WTC11 (cell line): ENCODE measurements at regions not wholly inside any gene's neighbourhood (a gene's known extent, or its start where the extent isn't known, plus 50 kb on each side); places are given as distances from the start of the nearest gene placed in this dataset.

Experiments used
- ATAC-seq: fragments of 200-7000 bp; cut with Tn5 transposase; 2 replicates; pipeline ENCODE4 v1.10.0; 2021; ENCODE audit warnings: mild to moderate bottlenecking, moderate library complexity
- CTCF ChIA-PET: fragments of 300-600 bp; sonication (Branson Sonifier 250); formaldehyde crosslinking; loops from one replicate; lab custom pipeline; 2021; ENCODE audit warnings: antibody characterized with exemption; lab: Charles Lee
- POLR2A ChIA-PET: fragments of 350-600 bp; sonication (Branson Sonifier 250); formaldehyde crosslinking; loops from one replicate; lab custom pipeline; 2021; ENCODE audit warnings: antibody characterized with exemption; lab: Charles Lee
- DNase-seq: peaks from one replicate; pipeline ENCODE4 v3.0.0; 2021; ENCODE audit warnings: low spot score
- H3K27ac Mint-ChIP-seq: 2 replicates; pipeline ENCODE4 v1.8.0; 2021; ENCODE audit warnings: mixed read lengths
- H3K27me3 Mint-ChIP-seq: 2 replicates; pipeline ENCODE4 v1.8.0; 2021; ENCODE audit warnings: low read depth, mild to moderate bottlenecking, moderate library complexity, mixed read lengths
- H3K36me3 Mint-ChIP-seq: 2 replicates; pipeline ENCODE4 v1.8.0; 2021; ENCODE audit warnings: mixed read lengths
- H3K4me1 Mint-ChIP-seq: 2 replicates; pipeline ENCODE4 v1.8.0; 2022; ENCODE audit warnings: mixed read lengths
- H3K4me3 Mint-ChIP-seq: 2 replicates; pipeline ENCODE4 v1.8.0; 2021; ENCODE audit warnings: mild to moderate bottlenecking, moderate library complexity, mixed read lengths
- H3K9me3 Mint-ChIP-seq: 2 replicates; pipeline ENCODE4 v1.8.0; 2021; ENCODE audit warnings: mixed read lengths
- ATF6 ChIP-seq: sonication (generic); formaldehyde crosslinking; IDR thresholded peaks from 2 replicates; pipeline ENCODE4 v1.8.1; 2023; ENCODE audit warnings: mild to moderate bottlenecking, missing genetic modification reagents
- E2F4 ChIP-seq: sonication (generic); formaldehyde crosslinking; IDR thresholded peaks from 2 replicates; pipeline ENCODE4 v1.8.1; 2022; ENCODE audit warnings: low read depth, mild to moderate bottlenecking, moderate library complexity, missing genetic modification reagents, borderline replicate concordance
- EMX1 ChIP-seq: fragments of 250-450 bp; sonication (Bioruptor Pico); IDR thresholded peaks from 2 replicates; pipeline ENCODE4 v1.8.0; 2021; ENCODE audit warnings: mild to moderate bottlenecking
- FOXJ3 ChIP-seq: sonication (generic); formaldehyde crosslinking; IDR thresholded peaks from 2 replicates; pipeline ENCODE4 v1.9.0; 2021; ENCODE audit warnings: missing genetic modification reagents, mild to moderate bottlenecking, borderline replicate concordance
- FOXP1 ChIP-seq: sonication (generic); formaldehyde crosslinking; IDR thresholded peaks from 2 replicates; pipeline ENCODE4 v1.8.0; 2022; ENCODE audit warnings: missing genetic modification reagents, mild to moderate bottlenecking, moderate library complexity, borderline replicate concordance
- GRHL2 ChIP-seq: fragments of 250-450 bp; sonication (Bioruptor Pico); IDR thresholded peaks from 2 replicates; pipeline ENCODE4 v1.8.0; 2022; ENCODE audit warnings: mild to moderate bottlenecking, moderate library complexity; ENCODE audit not compliant: insufficient replicate concordance, severe bottlenecking
- SMAD3 ChIP-seq: sonication (generic); formaldehyde crosslinking; IDR thresholded peaks from 2 replicates; pipeline ENCODE4 v1.8.0; 2022; ENCODE audit warnings: missing genetic modification reagents, mild to moderate bottlenecking, borderline replicate concordance
- SMAD4 ChIP-seq: sonication (generic); formaldehyde crosslinking; IDR thresholded peaks from 2 replicates; pipeline ENCODE4 v1.8.0; 2022; ENCODE audit warnings: mild to moderate bottlenecking, missing genetic modification reagents
- SP1 ChIP-seq: sonication (generic); formaldehyde crosslinking; conservative IDR thresholded peaks from 2 replicates; pipeline ENCODE4 v1.8.1; 2022; ENCODE audit warnings: missing genetic modification reagents
- STAT6 ChIP-seq: sonication (generic); formaldehyde crosslinking; conservative IDR thresholded peaks from 2 replicates; pipeline ENCODE4 v1.8.1; 2023; ENCODE audit warnings: mild to moderate bottlenecking, low read depth, missing genetic modification reagents, moderate library complexity
- TCF7 ChIP-seq: sonication (generic); formaldehyde crosslinking; IDR thresholded peaks from 2 replicates; pipeline ENCODE4 v1.8.0; 2022; ENCODE audit warnings: mild to moderate bottlenecking, low read depth, missing genetic modification reagents, moderate library complexity
- ZNF138 ChIP-seq: sonication (generic); formaldehyde crosslinking; conservative IDR thresholded peaks from 2 replicates; pipeline ENCODE4 v1.8.1; 2022; ENCODE audit warnings: mild to moderate bottlenecking, moderate library complexity, missing genetic modification reagents
- ZNF512 ChIP-seq: sonication (generic); formaldehyde crosslinking; IDR thresholded peaks from 2 replicates; pipeline ENCODE4 v1.8.1; 2022; ENCODE audit warnings: missing genetic modification reagents, borderline replicate concordance
- ZNF532 ChIP-seq: fragments of 250-450 bp; sonication (Bioruptor Pico); IDR thresholded peaks from 2 replicates; pipeline ENCODE4 v1.9.0; 2021; ENCODE audit warnings: mild to moderate bottlenecking, borderline replicate concordance

GRCh38 chr2:120404274-120404673 lies 58.3 kb downstream of the INHBB start:
- CTCF ChIA-PET = interaction anchor here (1.0 to 1.1 kb wide), 2 partner anchors 33 to 92 kb away, joined by 3 read pairs; no protein-coding TSS in a partner anchor
- Mint-ChIP-seq H3K4me3 (no peak overlapping the region), H3K27ac (no peak overlapping the region), H3K27me3 (peaks cover 10% of the 10 kb centered on the region; the same call in 1 of the 2 replicates), H3K36me3 (no peaks in the 10 kb centered on the region; the same call in 1 of the 2 replicates), H3K4me1 (no peaks in the 10 kb centered on the region), H3K9me3 (peaks cover 8% of the 10 kb centered on the region)
- TF ChIP-seq ZNF512 = no peak
- no peak for TF ChIP-seq FOXJ3 (CRISPR knock-in tag)
- no peak for TF ChIP-seq STAT6 (CRISPR knock-in tag)
- no peak for TF ChIP-seq E2F4 (CRISPR knock-in tag)
- no peak for TF ChIP-seq EMX1 (CRISPR knock-in tag)
- no peak for TF ChIP-seq ATF6 (CRISPR knock-in tag)
- no peak for TF ChIP-seq ZNF138 (CRISPR knock-in tag)
- TF ChIP-seq FOXP1 (CRISPR knock-in tag) = no peak
- no peak for TF ChIP-seq SMAD3
- no peak for TF ChIP-seq TCF7 (CRISPR knock-in tag)
- TF ChIP-seq ZNF532 (CRISPR knock-in tag) = no peak
- TF ChIP-seq SMAD4 (CRISPR knock-in tag) = no peak
- TF ChIP-seq SP1 = no peak
- no peak for TF ChIP-seq GRHL2 (CRISPR knock-in tag)
- POLR2A ChIA-PET = no interaction called here
- ATAC-seq (no peak), DNase-seq (no peak)
